ENCODE measurements at regions not wholly inside any gene's neighbourhood (a gene's known extent, or its start where the extent isn't known, plus 50 kb on each side); places are given as distances from the start of the nearest gene placed in this dataset.

GRCh38 chr5:72046106-72046505 is 61.2 kb upstream of the MAP1B start:
- no peak for DNase-seq (ENCODE audit: low read depth)

GRCh38 chr5:72055636-72056035 is 51.6 kb upstream of the MAP1B start:
- DNase-seq (ENCODE audit: low read depth): no peak
